ENCODE measurements at regions not wholly inside any gene's neighbourhood (a gene's known extent, or its start where the extent isn't known, plus 50 kb on each side); places are given as distances from the start of the nearest gene placed in this dataset.

- POLR2A ChIA-PET: no interaction called here
- CTCF ChIA-PET: interaction anchor here (1.9 to 4.5 kb wide), 2 partner anchors 9 to 37 kb away, joined by 6 to 17 read pairs; no protein-coding TSS in a partner anchor
These were observed 185.8 kb upstream of the RAG2 start for GRCh38 chr11:36783808-36784207.

GRCh38 chr11:36779791-36780190 is 181.8 kb upstream of the RAG2 start:
- CTCF ChIA-PET: interaction anchor here (1.8 kb wide), 1 partner anchor 77 kb away, joined by 5 read pairs; no protein-coding TSS in a partner anchor
- no peak for DNase-seq (ENCODE audit: extremely low spot score)
- POLR2A ChIA-PET: no interaction called here
- no peak for TF ChIP-seq CTCF (IDR thresholded peaks at IDR 0.05; ENCODE audit: control extremely low read depth, extremely low read depth, low read depth, missing control alignments)

More at GRCh38 chr11:36783808-36784207, 185.8 kb upstream of the RAG2 start:
- DNase-seq (ENCODE audit: extremely low spot score): no peak
- TF ChIP-seq CTCF (IDR thresholded peaks at IDR 0.05; ENCODE audit: control extremely low read depth, extremely low read depth, low read depth, missing control alignments): no peak

GRCh38 chr11:36777311-36777710 is 179.3 kb upstream of the RAG2 start:
- no peak for DNase-seq (ENCODE audit: extremely low spot score)
- ChIA-PET POLR2A (no interaction called here), CTCF (no interaction called here)
- TF ChIP-seq CTCF (IDR thresholded peaks at IDR 0.05; ENCODE audit: control extremely low read depth, extremely low read depth, low read depth, missing control alignments): no peak

GRCh38 chr11:36775756-36776155 is 177.7 kb upstream of the RAG2 start:
- TF ChIP-seq CTCF (IDR thresholded peaks at IDR 0.05; ENCODE audit: control extremely low read depth, extremely low read depth, low read depth, missing control alignments): no peak
- POLR2A ChIA-PET: no interaction called here
- CTCF ChIA-PET: interaction anchor here (1.9 to 2.1 kb wide), 2 partner anchors 9 to 29 kb away, joined by 6 to 8 read pairs; no protein-coding TSS in a partner anchor
- DNase-seq (ENCODE audit: extremely low spot score): no peak

GRCh38 chr11:36775130-36775529 is 177.1 kb upstream of the RAG2 start:
- POLR2A ChIA-PET: no interaction called here
- TF ChIP-seq CTCF (IDR thresholded peaks at IDR 0.05; ENCODE audit: control extremely low read depth, extremely low read depth, low read depth, missing control alignments): no peak
- DNase-seq (ENCODE audit: extremely low spot score): no peak
- CTCF ChIA-PET: interaction anchor here (1.9 to 2.1 kb wide), 2 partner anchors 10 to 28 kb away, joined by 6 to 8 read pairs; no protein-coding TSS in a partner anchor

- ChIA-PET CTCF (interaction anchor here (1.9 to 2.1 kb wide), 2 partner anchors 10 to 27 kb away, joined by 6 to 8 read pairs; no protein-coding TSS in a partner anchor), POLR2A (no interaction called here)
- no peak for TF ChIP-seq CTCF (IDR thresholded peaks at IDR 0.05; ENCODE audit: control extremely low read depth, extremely low read depth, low read depth, missing control alignments)
- DNase-seq (ENCODE audit: extremely low spot score): no peak
These were observed 176.6 kb upstream of the RAG2 start for GRCh38 chr11:36774603-36775002.

All from GM10248 (cell line).